HG03457 (cell line): ENCODE measurements at regions not wholly inside any gene's neighbourhood (a gene's known extent, or its start where the extent isn't known, plus 50 kb on each side); places are given as distances from the start of the nearest gene placed in this dataset.
"Not testable (repeated sequence)": the region's sequence is repeated elsewhere in the genome, so short reads cannot be mapped to it uniquely, and the experiment has no call there.

ENCODE experiments used
- ATAC-seq: cut with Tn5 transposase; IDR thresholded peaks from one replicate; pipeline ENCODE4 v1.9.1; 2021; ENCODE audit warnings: moderate number of reproducible peaks; ENCODE audit not compliant: unreplicated experiment

GRCh38 chr7:10720042-10720441 is 253.6 kb upstream of the PHF14 start:
- ATAC-seq, result no peak

- ATAC-seq, result no peak
Measured at GRCh38 chr7:10721289-10721688, 252.4 kb upstream of the PHF14 start.

GRCh38 chr7:10723832-10724231 is 249.8 kb upstream of the PHF14 start:
- ATAC-seq, result no peak

- ATAC-seq, result no peak
Measured at GRCh38 chr7:10724449-10724848, 249.2 kb upstream of the PHF14 start.

- no peak for ATAC-seq
Measured at GRCh38 chr7:10727636-10728035, 246.0 kb upstream of the PHF14 start.

- ATAC-seq, result no peak
Measured at GRCh38 chr7:10731253-10731773, 242.4 kb upstream of the PHF14 start.

GRCh38 chr7:10733747-10734146 is 239.9 kb upstream of the PHF14 start:
- no peak for ATAC-seq

GRCh38 chr7:10734595-10734994 is 239.1 kb upstream of the PHF14 start:
- ATAC-seq, result no peak

- ATAC-seq, result no peak
Measured at GRCh38 chr7:10739401-10739800, 234.3 kb upstream of the PHF14 start.

- ATAC-seq, result no peak
Measured at GRCh38 chr7:10740805-10741204, 232.9 kb upstream of the PHF14 start.

GRCh38 chr7:10756981-10757380 is 216.7 kb upstream of the PHF14 start:
- ATAC-seq, result no peak

GRCh38 chr7:10759120-10759519 is 214.6 kb upstream of the PHF14 start:
- ATAC-seq, result no peak

GRCh38 chr7:10767771-10768170 is 205.9 kb upstream of the PHF14 start:
- no peak for ATAC-seq

- ATAC-seq, result no peak
Measured at GRCh38 chr7:10770176-10770575, 203.5 kb upstream of the PHF14 start.

- ATAC-seq, result no peak
Measured at GRCh38 chr7:10773430-10773829, 200.2 kb upstream of the PHF14 start.

GRCh38 chr7:10779465-10780399 is 193.9 kb upstream of the PHF14 start:
- ATAC-seq, result no peak

- no peak for ATAC-seq
Measured at GRCh38 chr7:10780400-10780747, 193.3 kb upstream of the PHF14 start.

- ATAC-seq, result not testable (repeated sequence)
Measured at GRCh38 chr7:10786976-10787375, 186.7 kb upstream of the PHF14 start.

- ATAC-seq, result no peak
Measured at GRCh38 chr7:10789170-10789569, 184.5 kb upstream of the PHF14 start.

GRCh38 chr7:10790910-10791309 is 182.8 kb upstream of the PHF14 start:
- no peak for ATAC-seq

GRCh38 chr7:10793995-10794775 is 179.5 kb upstream of the PHF14 start:
- ATAC-seq, result no peak

- no peak for ATAC-seq
Measured at GRCh38 chr7:10797157-10797556, 176.5 kb upstream of the PHF14 start.
